HEK293 (cell line): ENCODE measurements at regions not wholly inside any gene's neighbourhood (a gene's known extent, or its start where the extent isn't known, plus 50 kb on each side); places are given as distances from the start of the nearest gene placed in this dataset.

ENCODE experiments used
- BCL11B ChIP-seq: fragments of 450-650 bp; formaldehyde crosslinking; IDR thresholded peaks from 2 replicates; pipeline ENCODE4 v1.5.1; 2016; ENCODE audit warnings: low read depth, missing biosample characterization, missing genetic modification characterization
- CTCF ChIP-seq: fragments of 450-650 bp; formaldehyde crosslinking; IDR thresholded peaks from 2 replicates; pipeline ENCODE4 v1.5.1; 2016; ENCODE audit warnings: missing biosample characterization, missing genetic modification characterization
- KLF16 ChIP-seq: fragments of 450-650 bp; formaldehyde crosslinking; IDR thresholded peaks from 2 replicates; pipeline ENCODE4 v1.5.1; 2017; ENCODE audit warnings: missing biosample characterization, missing genetic modification characterization
- OVOL3 ChIP-seq: fragments of 450-650 bp; formaldehyde crosslinking; IDR thresholded peaks from 2 replicates; pipeline ENCODE4 v1.5.1; 2016; ENCODE audit warnings: missing biosample characterization, missing genetic modification characterization
- REST ChIP-seq: fragments of 450-650 bp; formaldehyde crosslinking; IDR thresholded peaks from 2 replicates; pipeline ENCODE4 v1.5.1; 2016; ENCODE audit warnings: missing biosample characterization, missing genetic modification characterization
- SCRT1 ChIP-seq: fragments of 450-650 bp; formaldehyde crosslinking; IDR thresholded peaks from 2 replicates; pipeline ENCODE4 v1.5.1; 2016; ENCODE audit warnings: missing biosample characterization, missing genetic modification characterization, borderline replicate concordance
- ZNF266 ChIP-seq: fragments of 450-650 bp; formaldehyde crosslinking; IDR thresholded peaks from 2 replicates; pipeline ENCODE4 v1.5.1; 2016; ENCODE audit warnings: missing biosample characterization, missing genetic modification characterization, low read depth
- ZNF560 ChIP-seq: fragments of 450-650 bp; formaldehyde crosslinking; IDR thresholded peaks from 2 replicates; pipeline ENCODE4 v1.5.1; 2017; ENCODE audit warnings: missing biosample characterization, missing genetic modification characterization, borderline replicate concordance
- ZNF785 ChIP-seq: fragments of 450-650 bp; formaldehyde crosslinking; IDR thresholded peaks from 2 replicates; pipeline ENCODE4 v1.5.1; 2016; ENCODE audit warnings: missing biosample characterization, missing genetic modification characterization
- TF ChIP-seq, protein P1 (sequence below): fragments of 450-650 bp; formaldehyde crosslinking; IDR thresholded peaks from 2 replicates; pipeline ENCODE4 v1.5.1; 2017; ENCODE audit warnings: missing biosample characterization, missing genetic modification characterization
- TF ChIP-seq, protein P2 (sequence below): fragments of 450-650 bp; formaldehyde crosslinking; IDR thresholded peaks from 2 replicates; pipeline ENCODE4 v1.5.1; 2016; ENCODE audit warnings: missing biosample characterization, missing genetic modification characterization

- TF ChIP-seq CTCF (tag by site-specific recombination) (no peak), ZNF266 (tag by site-specific recombination) (no peak), OVOL3 (tag by site-specific recombination) (no peak), KLF16 (tag by site-specific recombination) (no peak), BCL11B (no peak), ZNF785 (tag by site-specific recombination) (no peak), SCRT1 (tag by site-specific recombination) (no peak), ZNF560 (tag by site-specific recombination) (no peak), REST (tag by site-specific recombination) (no peak)
- TF ChIP-seq, protein P1, sequence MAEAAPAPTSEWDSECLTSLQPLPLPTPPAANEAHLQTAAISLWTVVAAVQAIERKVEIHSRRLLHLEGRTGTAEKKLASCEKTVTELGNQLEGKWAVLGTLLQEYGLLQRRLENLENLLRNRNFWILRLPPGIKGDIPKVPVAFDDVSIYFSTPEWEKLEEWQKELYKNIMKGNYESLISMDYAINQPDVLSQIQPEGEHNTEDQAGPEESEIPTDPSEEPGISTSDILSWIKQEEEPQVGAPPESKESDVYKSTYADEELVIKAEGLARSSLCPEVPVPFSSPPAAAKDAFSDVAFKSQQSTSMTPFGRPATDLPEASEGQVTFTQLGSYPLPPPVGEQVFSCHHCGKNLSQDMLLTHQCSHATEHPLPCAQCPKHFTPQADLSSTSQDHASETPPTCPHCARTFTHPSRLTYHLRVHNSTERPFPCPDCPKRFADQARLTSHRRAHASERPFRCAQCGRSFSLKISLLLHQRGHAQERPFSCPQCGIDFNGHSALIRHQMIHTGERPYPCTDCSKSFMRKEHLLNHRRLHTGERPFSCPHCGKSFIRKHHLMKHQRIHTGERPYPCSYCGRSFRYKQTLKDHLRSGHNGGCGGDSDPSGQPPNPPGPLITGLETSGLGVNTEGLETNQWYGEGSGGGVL (tag by site-specific recombination), result no peak
- TF ChIP-seq, protein P2, sequence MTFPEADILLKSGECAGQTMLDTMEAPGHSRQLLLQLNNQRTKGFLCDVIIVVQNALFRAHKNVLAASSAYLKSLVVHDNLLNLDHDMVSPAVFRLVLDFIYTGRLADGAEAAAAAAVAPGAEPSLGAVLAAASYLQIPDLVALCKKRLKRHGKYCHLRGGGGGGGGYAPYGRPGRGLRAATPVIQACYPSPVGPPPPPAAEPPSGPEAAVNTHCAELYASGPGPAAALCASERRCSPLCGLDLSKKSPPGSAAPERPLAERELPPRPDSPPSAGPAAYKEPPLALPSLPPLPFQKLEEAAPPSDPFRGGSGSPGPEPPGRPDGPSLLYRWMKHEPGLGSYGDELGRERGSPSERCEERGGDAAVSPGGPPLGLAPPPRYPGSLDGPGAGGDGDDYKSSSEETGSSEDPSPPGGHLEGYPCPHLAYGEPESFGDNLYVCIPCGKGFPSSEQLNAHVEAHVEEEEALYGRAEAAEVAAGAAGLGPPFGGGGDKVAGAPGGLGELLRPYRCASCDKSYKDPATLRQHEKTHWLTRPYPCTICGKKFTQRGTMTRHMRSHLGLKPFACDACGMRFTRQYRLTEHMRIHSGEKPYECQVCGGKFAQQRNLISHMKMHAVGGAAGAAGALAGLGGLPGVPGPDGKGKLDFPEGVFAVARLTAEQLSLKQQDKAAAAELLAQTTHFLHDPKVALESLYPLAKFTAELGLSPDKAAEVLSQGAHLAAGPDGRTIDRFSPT (tag by site-specific recombination), result no peak
Measured at GRCh38 chr4:17301869-17302268, 210.0 kb downstream of the QDPR start.
